ENCODE measurements at regions not wholly inside any gene's neighbourhood (a gene's known extent, or its start where the extent isn't known, plus 50 kb on each side); places are given as distances from the start of the nearest gene placed in this dataset.

- H3K4me3 ChIP-seq, result no peak overlapping the region
- no peak for ATAC-seq
- no peaks in the 10 kb centered on the region for H3K4me1 Mint-ChIP-seq
- no peaks in the 10 kb centered on the region for H3K27me3 ChIP-seq (ENCODE audit: insufficient read depth)
- no peaks in the 10 kb centered on the region for H3K4me1 ChIP-seq (ENCODE audit: insufficient read depth)
- TF ChIP-seq POLR2AphosphoS5 (IDR thresholded peaks at IDR 0.05; ENCODE audit: low read depth), result no peak
- TF ChIP-seq ZNF331 (CRISPR knock-in tag; IDR thresholded peaks at IDR 0.05; ENCODE audit: low read depth), result no peak
- TF ChIP-seq ETS1 (IDR thresholded peaks at IDR 0.05), result no peak
- TF ChIP-seq EZH2phosphoT487 (IDR thresholded peaks at IDR 0.05; ENCODE audit: unreplicated experiment), result no peak
- TF ChIP-seq CREB1 (CRISPR knock-in tag; IDR thresholded peaks at IDR 0.05; ENCODE audit: low read depth), result no peak
- no peak for TF ChIP-seq ZNF114 (CRISPR knock-in tag; IDR thresholded peaks at IDR 0.05)
- TF ChIP-seq CTCF (conservative IDR thresholded peaks at IDR 0.05; ENCODE audit: low read depth in 2 of 2), result no peak
- no peak for TF ChIP-seq EZH2 (IDR thresholded peaks at IDR 0.05; ENCODE audit: low read depth, unreplicated experiment)
- no peak for TF ChIP-seq NANOG (IDR thresholded peaks at IDR 0.05; ENCODE audit: borderline replicate concordance)
- no peak for TF ChIP-seq REST (IDR thresholded peaks at IDR 0.05; ENCODE audit: unreplicated experiment)
- TF ChIP-seq ZNF462 (CRISPR knock-in tag; IDR thresholded peaks at IDR 0.05), result no peak
- TF ChIP-seq JUNB (IDR thresholded peaks at IDR 0.05; ENCODE audit: unreplicated experiment), result no peak
- no peak for TF ChIP-seq STAT1 (IDR thresholded peaks at IDR 0.05; ENCODE audit: unreplicated experiment)
- H4K20me1 ChIP-seq (replicated peaks; ENCODE audit: insufficient read depth), result no peaks in the 10 kb centered on the region
- H3K27ac Mint-ChIP-seq, result no peak overlapping the region
- H3K9me2 ChIP-seq (ENCODE audit: insufficient read depth), result no peaks in the 10 kb centered on the region
- no peak overlapping the region for H2AFZ ChIP-seq
- peaks cover 30% of the 10 kb centered on the region for H3K36me3 Mint-ChIP-seq (ENCODE audit: low read depth)
- H3K9me3 Mint-ChIP-seq, result peaks cover 91% of the 10 kb centered on the region
- H3F3A ChIP-seq (replicated peaks; ENCODE audit: low read depth), result no peaks in the 10 kb centered on the region
- peaks cover 5% of the 10 kb centered on the region; the same call in 1 of the 2 replicates for H3K36me3 ChIP-seq (ENCODE audit: insufficient read depth)
- no peak overlapping the region for H3K4me2 ChIP-seq
- no peak overlapping the region for H3K27ac ChIP-seq (ENCODE audit: low read depth)
- no peak overlapping the region for H3K4me3 Mint-ChIP-seq
- peaks cover 2% of the 10 kb centered on the region for H3K27me3 Mint-ChIP-seq (ENCODE audit: insufficient read depth, low read depth, poor library complexity)
- no peaks in the 10 kb centered on the region for H3K79me2 ChIP-seq (replicated peaks; ENCODE audit: insufficient read depth)
- no peak for DNase-seq (ENCODE audit: low spot score)
Observed at GRCh38 chr12:125720961-125721360, 655.7 kb downstream of the AACS start.
